ENCODE measurements at regions not wholly inside any gene's neighbourhood (a gene's known extent, or its start where the extent isn't known, plus 50 kb on each side); places are given as distances from the start of the nearest gene placed in this dataset.

DNA sequence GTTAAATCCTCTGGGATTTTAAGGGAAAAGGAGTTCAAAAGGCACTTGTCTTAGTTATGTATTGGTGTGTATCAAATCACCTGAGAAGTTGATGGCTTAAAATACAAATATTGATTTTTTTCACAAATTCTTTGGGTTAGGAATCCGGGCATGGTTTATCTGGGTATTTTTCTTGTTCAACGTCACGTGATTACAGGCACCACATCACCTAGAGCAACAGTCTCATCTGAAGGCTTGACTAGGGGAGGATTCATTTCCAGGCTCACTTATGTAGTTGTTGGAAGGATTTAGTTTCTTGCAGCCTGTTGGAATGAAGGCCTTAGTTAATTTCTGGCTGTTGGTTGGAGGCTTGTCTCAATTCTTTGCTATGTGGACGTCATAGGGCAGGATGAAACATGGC is 326.1 kb downstream of the STIM2 start:
- TF ChIP-seq, protein P1, sequence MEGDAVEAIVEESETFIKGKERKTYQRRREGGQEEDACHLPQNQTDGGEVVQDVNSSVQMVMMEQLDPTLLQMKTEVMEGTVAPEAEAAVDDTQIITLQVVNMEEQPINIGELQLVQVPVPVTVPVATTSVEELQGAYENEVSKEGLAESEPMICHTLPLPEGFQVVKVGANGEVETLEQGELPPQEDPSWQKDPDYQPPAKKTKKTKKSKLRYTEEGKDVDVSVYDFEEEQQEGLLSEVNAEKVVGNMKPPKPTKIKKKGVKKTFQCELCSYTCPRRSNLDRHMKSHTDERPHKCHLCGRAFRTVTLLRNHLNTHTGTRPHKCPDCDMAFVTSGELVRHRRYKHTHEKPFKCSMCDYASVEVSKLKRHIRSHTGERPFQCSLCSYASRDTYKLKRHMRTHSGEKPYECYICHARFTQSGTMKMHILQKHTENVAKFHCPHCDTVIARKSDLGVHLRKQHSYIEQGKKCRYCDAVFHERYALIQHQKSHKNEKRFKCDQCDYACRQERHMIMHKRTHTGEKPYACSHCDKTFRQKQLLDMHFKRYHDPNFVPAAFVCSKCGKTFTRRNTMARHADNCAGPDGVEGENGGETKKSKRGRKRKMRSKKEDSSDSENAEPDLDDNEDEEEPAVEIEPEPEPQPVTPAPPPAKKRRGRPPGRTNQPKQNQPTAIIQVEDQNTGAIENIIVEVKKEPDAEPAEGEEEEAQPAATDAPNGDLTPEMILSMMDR (IDR thresholded peaks at IDR 0.05), result no peak
- TF ChIP-seq POLR2AphosphoS5 (IDR thresholded peaks at IDR 0.05), result no peak
- no peak for TF ChIP-seq POLR2A (IDR thresholded peaks at IDR 0.05)
